WTC11 (cell line): ENCODE measurements at regions not wholly inside any gene's neighbourhood (a gene's known extent, or its start where the extent isn't known, plus 50 kb on each side); places are given as distances from the start of the nearest gene placed in this dataset.

Experiments
- ESRRA ChIP-seq: sonication (generic); formaldehyde crosslinking; IDR thresholded peaks from 2 replicates; pipeline ENCODE4 v1.8.1; 2022; ENCODE audit warnings: mild to moderate bottlenecking, missing genetic modification reagents, borderline replicate concordance
- FOXP1 ChIP-seq: sonication (generic); formaldehyde crosslinking; IDR thresholded peaks from 2 replicates; pipeline ENCODE4 v1.8.0; 2022; ENCODE audit warnings: missing genetic modification reagents, mild to moderate bottlenecking, moderate library complexity, borderline replicate concordance
- GABPB1 ChIP-seq: sonication (generic); formaldehyde crosslinking; IDR thresholded peaks from 2 replicates; pipeline ENCODE4 v1.8.1; 2023; ENCODE audit warnings: mild to moderate bottlenecking, missing genetic modification reagents
- KAT7 ChIP-seq: sonication (generic); formaldehyde crosslinking; IDR thresholded peaks from 2 replicates; pipeline ENCODE4 v1.8.1; 2023; ENCODE audit warnings: missing genetic modification reagents, mild to moderate bottlenecking, borderline replicate concordance
- NFYB ChIP-seq: sonication (generic); formaldehyde crosslinking; conservative IDR thresholded peaks from 2 replicates; pipeline ENCODE4 v1.8.0; 2022; ENCODE audit warnings: low read depth, missing genetic modification reagents
- TEAD4 ChIP-seq: sonication (generic); formaldehyde crosslinking; IDR thresholded peaks from 2 replicates; pipeline ENCODE4 v1.8.0; 2022; ENCODE audit warnings: mild to moderate bottlenecking, missing genetic modification reagents
- TP53 ChIP-seq: sonication (generic); formaldehyde crosslinking; IDR thresholded peaks from 2 replicates; pipeline ENCODE4 v1.8.1; 2023; ENCODE audit warnings: mild to moderate bottlenecking, missing genetic modification reagents
- ZNF416 ChIP-seq: fragments of 250-450 bp; sonication (Bioruptor Pico); IDR thresholded peaks from 2 replicates; pipeline ENCODE4 v1.9.0; 2021; ENCODE audit warnings: mild to moderate bottlenecking, inconsistent platforms
- TF ChIP-seq, protein P1 (sequence below): sonication (generic); formaldehyde crosslinking; IDR thresholded peaks from 2 replicates; pipeline ENCODE4 v1.8.1; 2023; ENCODE audit warnings: mild to moderate bottlenecking, missing genetic modification reagents
- TF ChIP-seq, protein P2 (sequence below): fragments of 200-600 bp; IDR thresholded peaks from 2 replicates; pipeline ENCODE4 v1.8.0; 2022; ENCODE audit warnings: antibody characterized with exemption
- TF ChIP-seq, protein P3 (sequence below): sonication (generic); formaldehyde crosslinking; IDR thresholded peaks from 2 replicates; pipeline ENCODE4 v1.8.0; 2022; ENCODE audit warnings: mild to moderate bottlenecking, missing genetic modification reagents
- TF ChIP-seq, protein P4 (sequence below): sonication (generic); formaldehyde crosslinking; IDR thresholded peaks from 2 replicates; pipeline ENCODE4 v1.8.1; 2022; ENCODE audit warnings: low read depth, missing genetic modification reagents, borderline replicate concordance
- TF ChIP-seq, protein P5 (sequence below): sonication (generic); formaldehyde crosslinking; IDR thresholded peaks from 2 replicates; pipeline ENCODE4 v1.8.0; 2022; ENCODE audit warnings: mild to moderate bottlenecking, missing genetic modification reagents

DNA sequence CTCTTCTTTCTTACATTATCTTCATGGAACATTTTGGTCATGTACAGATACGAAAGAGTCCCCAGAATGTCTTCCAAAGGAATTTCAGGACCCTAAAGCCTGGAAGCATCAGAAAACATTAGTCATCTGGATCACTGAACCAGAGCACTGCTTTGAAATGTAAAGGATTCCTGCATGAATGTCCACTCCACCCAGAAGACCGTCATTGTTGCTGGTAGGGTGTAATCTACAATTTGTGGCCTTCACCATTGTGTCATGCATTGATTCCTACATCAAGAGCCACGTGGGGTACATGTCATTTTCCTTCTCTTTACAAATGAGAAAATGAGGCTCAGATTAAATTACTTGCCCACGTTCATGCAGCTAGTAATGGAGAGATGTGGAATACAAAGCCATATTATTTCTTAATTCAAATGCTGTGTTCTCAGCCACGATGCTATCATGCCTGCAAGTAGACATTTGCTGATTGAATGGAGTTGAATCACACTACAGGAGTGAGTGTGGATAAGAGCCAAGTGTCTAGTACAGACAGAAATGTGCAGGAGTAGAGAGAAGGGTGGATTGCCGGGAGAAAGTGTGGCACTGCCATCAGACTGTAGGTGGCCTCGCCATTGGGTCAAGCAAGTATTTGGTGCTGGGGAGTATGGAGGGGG lies 231.2 kb downstream of the C12orf75 start:
- TF ChIP-seq, protein P1, sequence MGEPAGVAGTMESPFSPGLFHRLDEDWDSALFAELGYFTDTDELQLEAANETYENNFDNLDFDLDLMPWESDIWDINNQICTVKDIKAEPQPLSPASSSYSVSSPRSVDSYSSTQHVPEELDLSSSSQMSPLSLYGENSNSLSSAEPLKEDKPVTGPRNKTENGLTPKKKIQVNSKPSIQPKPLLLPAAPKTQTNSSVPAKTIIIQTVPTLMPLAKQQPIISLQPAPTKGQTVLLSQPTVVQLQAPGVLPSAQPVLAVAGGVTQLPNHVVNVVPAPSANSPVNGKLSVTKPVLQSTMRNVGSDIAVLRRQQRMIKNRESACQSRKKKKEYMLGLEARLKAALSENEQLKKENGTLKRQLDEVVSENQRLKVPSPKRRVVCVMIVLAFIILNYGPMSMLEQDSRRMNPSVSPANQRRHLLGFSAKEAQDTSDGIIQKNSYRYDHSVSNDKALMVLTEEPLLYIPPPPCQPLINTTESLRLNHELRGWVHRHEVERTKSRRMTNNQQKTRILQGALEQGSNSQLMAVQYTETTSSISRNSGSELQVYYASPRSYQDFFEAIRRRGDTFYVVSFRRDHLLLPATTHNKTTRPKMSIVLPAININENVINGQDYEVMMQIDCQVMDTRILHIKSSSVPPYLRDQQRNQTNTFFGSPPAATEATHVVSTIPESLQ (CRISPR knock-in tag): no peak
- TF ChIP-seq GABPB1 (no peak), TP53 (CRISPR knock-in tag) (no peak), KAT7 (CRISPR knock-in tag) (no peak), FOXP1 (no peak), ZNF416 (CRISPR knock-in tag) (no peak), ESRRA (CRISPR knock-in tag) (no peak), NFYB (CRISPR knock-in tag) (no peak), TEAD4 (CRISPR knock-in tag) (no peak)
- TF ChIP-seq, protein P2, sequence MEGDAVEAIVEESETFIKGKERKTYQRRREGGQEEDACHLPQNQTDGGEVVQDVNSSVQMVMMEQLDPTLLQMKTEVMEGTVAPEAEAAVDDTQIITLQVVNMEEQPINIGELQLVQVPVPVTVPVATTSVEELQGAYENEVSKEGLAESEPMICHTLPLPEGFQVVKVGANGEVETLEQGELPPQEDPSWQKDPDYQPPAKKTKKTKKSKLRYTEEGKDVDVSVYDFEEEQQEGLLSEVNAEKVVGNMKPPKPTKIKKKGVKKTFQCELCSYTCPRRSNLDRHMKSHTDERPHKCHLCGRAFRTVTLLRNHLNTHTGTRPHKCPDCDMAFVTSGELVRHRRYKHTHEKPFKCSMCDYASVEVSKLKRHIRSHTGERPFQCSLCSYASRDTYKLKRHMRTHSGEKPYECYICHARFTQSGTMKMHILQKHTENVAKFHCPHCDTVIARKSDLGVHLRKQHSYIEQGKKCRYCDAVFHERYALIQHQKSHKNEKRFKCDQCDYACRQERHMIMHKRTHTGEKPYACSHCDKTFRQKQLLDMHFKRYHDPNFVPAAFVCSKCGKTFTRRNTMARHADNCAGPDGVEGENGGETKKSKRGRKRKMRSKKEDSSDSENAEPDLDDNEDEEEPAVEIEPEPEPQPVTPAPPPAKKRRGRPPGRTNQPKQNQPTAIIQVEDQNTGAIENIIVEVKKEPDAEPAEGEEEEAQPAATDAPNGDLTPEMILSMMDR: no peak
- TF ChIP-seq, protein P3, sequence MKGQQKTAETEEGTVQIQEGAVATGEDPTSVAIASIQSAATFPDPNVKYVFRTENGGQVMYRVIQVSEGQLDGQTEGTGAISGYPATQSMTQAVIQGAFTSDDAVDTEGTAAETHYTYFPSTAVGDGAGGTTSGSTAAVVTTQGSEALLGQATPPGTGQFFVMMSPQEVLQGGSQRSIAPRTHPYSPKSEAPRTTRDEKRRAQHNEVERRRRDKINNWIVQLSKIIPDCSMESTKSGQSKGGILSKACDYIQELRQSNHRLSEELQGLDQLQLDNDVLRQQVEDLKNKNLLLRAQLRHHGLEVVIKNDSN: no peak
- TF ChIP-seq, protein P4, sequence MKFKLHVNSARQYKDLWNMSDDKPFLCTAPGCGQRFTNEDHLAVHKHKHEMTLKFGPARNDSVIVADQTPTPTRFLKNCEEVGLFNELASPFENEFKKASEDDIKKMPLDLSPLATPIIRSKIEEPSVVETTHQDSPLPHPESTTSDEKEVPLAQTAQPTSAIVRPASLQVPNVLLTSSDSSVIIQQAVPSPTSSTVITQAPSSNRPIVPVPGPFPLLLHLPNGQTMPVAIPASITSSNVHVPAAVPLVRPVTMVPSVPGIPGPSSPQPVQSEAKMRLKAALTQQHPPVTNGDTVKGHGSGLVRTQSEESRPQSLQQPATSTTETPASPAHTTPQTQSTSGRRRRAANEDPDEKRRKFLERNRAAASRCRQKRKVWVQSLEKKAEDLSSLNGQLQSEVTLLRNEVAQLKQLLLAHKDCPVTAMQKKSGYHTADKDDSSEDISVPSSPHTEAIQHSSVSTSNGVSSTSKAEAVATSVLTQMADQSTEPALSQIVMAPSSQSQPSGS: no peak
- TF ChIP-seq, protein P5, sequence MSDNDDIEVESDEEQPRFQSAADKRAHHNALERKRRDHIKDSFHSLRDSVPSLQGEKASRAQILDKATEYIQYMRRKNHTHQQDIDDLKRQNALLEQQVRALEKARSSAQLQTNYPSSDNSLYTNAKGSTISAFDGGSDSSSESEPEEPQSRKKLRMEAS (CRISPR knock-in tag): no peak
